Upper lobe of left lung (tissue), 6 donors: ENCODE measurements at regions not wholly inside any gene's neighbourhood (a gene's known extent, or its start where the extent isn't known, plus 50 kb on each side); places are given as distances from the start of the nearest gene placed in this dataset.
"Not testable (repeated sequence)": the region's sequence is repeated elsewhere in the genome, so short reads cannot be mapped to it uniquely, and the experiment has no call there.

Experiments
- ATAC-seq, 2 donors: fragments of 200-7000 bp; cut with Tn5 transposase; one replicate each; pipeline ENCODE4 v1.9.1; 2022; ENCODE audit warnings: mild to moderate bottlenecking in 2 of 2, moderate library complexity in 2 of 2; ENCODE audit not compliant: low FRiP score in 2 of 2
- DNase-seq, 2 donors: peaks; one replicate each; pipeline ENCODE4 v3.0.0-alpha.2; 2019 to 2020
- H3K27ac ChIP-seq, 4 donors: fragments of 200-600 bp; sonication (generic); one replicate each; pipeline ENCODE4 v1.5.1; 2016 to 2019
- H3K27me3 ChIP-seq, 4 donors: fragments of 200-600 bp; sonication (generic); one replicate each; pipeline ENCODE4 v1.5.1; 2017 to 2019
- H3K36me3 ChIP-seq, 4 donors: fragments of 200-600 bp; sonication (generic); one replicate each; pipeline ENCODE4 v1.5.1; 2016 to 2019
- H3K4me1 ChIP-seq, 4 donors: fragments of 200-600 bp; sonication (generic); one replicate each; pipeline ENCODE4 v1.5.1; 2018 to 2019
- H3K4me3 ChIP-seq, 4 donors: fragments of 200-600 bp; sonication (generic); one replicate each; pipeline ENCODE4 v1.5.1; 2017 to 2019; ENCODE audit warnings: mild to moderate bottlenecking in 2 of 4, moderate library complexity in 1 of 4
- H3K9me3 ChIP-seq, 4 donors: fragments of 200-600 bp; sonication (generic); one replicate each; pipeline ENCODE4 v1.5.1; 2018 to 2019
- EP300 ChIP-seq, 4 donors: sonication (generic); formaldehyde crosslinking; IDR thresholded peaks; one replicate each; pipeline ENCODE4 v1.5.1; 2017; ENCODE audit warnings: antibody characterized with exemption in 4 of 4, control low read depth in 2 of 4
- POLR2A ChIP-seq, 4 donors: fragments of 450-650 bp; IDR thresholded peaks; one replicate each; pipeline ENCODE4 v1.5.1; 2016 to 2017; ENCODE audit warnings: antibody characterized with exemption in 4 of 4, mild to moderate bottlenecking in 2 of 4
- POLR2AphosphoS5 ChIP-seq, 2 donors: sonication (generic); formaldehyde crosslinking; IDR thresholded peaks; one replicate each; pipeline ENCODE4 v1.5.1; 2017; ENCODE audit warnings: antibody characterized with exemption in 2 of 2
- WGBS, 2 donors: methylation state at CpG; one replicate each; pipeline ENCODE4 v1.1.5; 2017 to 2018; 5-methylcytosine and 5-hydroxymethylcytosine counted together
- TF ChIP-seq, protein P1 (sequence below), 6 experiments: fragments of 450-650 bp in 4 of 6; fragments of 200-600 bp in 2 of 6; sonication (generic) in 2 of 6; IDR thresholded peaks; one replicate each; pipeline ENCODE4 v1.5.1; 2016 to 2019; ENCODE audit warnings: antibody characterized with exemption in 6 of 6
- donor health status: DM: no; HTN: no; CAD: no; lungs with moderate emphysema.
- donor health status: DM: no; HTN: yes; CAD: no; lungs with severe emphysema.

DNA sequence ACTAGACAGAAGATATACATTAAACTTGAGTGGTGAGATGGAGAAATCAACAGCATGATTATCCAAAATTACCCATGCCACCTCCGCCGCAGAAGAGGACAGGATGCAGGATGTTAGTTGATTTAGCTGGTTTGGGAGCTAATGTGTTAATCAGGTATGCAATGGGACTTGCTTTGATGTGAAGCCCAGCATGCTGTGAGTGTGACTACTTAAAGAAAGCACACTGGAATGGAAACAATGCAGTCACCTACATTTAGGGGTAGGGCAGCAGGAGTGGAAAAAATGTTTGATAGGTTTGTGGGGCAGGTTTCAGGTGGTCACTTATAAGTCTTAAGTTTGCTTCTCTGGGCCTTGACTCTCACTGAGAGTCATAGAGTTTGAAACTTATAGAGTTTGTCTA, 170.0 kb upstream of the DAAM1 start:
- WGBS, 2 donors = 56 to 58% methylated on average over 2 of the region's 2 CpGs
- DNase-seq (no peak), ATAC-seq (no peak)
- Histone ChIP-seq H3K27ac (no peak overlapping the region), H3K4me3 (no peak overlapping the region), H3K36me3 (no peaks in the 10 kb centered on the region), H3K27me3 (no peaks in the 10 kb centered on the region), H3K9me3 (no peaks in the 10 kb centered on the region), H3K4me1 (no peaks in the 10 kb centered on the region)
- TF ChIP-seq POLR2AphosphoS5 (IDR thresholded peaks at IDR 0.05) = no peak

DNA sequence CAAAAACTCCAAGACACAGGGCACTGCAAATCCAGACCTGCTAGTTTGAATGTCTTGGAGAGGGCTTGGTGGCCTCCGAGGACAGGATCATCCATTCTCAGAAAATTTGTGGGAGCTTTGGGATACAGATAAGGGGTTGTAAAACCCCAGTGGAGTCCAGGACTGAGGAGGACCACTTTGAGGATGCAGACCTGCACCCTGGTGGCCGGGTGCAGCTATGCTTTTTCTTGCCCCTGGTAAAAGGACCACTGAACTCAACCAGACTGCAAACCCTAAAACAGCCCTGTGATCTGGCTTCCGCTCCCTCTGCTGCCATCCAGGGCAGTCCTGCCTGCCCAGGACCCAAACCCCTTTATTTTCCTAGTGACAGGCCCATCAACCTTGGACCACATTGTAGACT, 169.5 kb upstream of the DAAM1 start:
- Histone ChIP-seq H3K4me3 (no peak overlapping the region), H3K27me3 (no peaks in the 10 kb centered on the region), H3K9me3 (no peaks in the 10 kb centered on the region), H3K36me3 (no peaks in the 10 kb centered on the region), H3K27ac (no peak overlapping the region), H3K4me1 (no peaks in the 10 kb centered on the region)
- no peak for ATAC-seq
- no peak for DNase-seq
- WGBS, 2 donors = 75 to 80% methylated on average over 2 to 3 of the region's 3 CpGs
- TF ChIP-seq EP300 (IDR thresholded peaks at IDR 0.05) = no peak

GRCh38 chr14:59020382-59020781, 168.1 kb upstream of the DAAM1 start:
- no peak for ATAC-seq
- H3K4me1 ChIP-seq = no peaks in the 10 kb centered on the region
- no peaks in the 10 kb centered on the region for H3K27me3 ChIP-seq
- no peaks in the 10 kb centered on the region for H3K9me3 ChIP-seq
- no peak overlapping the region for H3K27ac ChIP-seq
- TF ChIP-seq, protein P1, sequence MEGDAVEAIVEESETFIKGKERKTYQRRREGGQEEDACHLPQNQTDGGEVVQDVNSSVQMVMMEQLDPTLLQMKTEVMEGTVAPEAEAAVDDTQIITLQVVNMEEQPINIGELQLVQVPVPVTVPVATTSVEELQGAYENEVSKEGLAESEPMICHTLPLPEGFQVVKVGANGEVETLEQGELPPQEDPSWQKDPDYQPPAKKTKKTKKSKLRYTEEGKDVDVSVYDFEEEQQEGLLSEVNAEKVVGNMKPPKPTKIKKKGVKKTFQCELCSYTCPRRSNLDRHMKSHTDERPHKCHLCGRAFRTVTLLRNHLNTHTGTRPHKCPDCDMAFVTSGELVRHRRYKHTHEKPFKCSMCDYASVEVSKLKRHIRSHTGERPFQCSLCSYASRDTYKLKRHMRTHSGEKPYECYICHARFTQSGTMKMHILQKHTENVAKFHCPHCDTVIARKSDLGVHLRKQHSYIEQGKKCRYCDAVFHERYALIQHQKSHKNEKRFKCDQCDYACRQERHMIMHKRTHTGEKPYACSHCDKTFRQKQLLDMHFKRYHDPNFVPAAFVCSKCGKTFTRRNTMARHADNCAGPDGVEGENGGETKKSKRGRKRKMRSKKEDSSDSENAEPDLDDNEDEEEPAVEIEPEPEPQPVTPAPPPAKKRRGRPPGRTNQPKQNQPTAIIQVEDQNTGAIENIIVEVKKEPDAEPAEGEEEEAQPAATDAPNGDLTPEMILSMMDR (IDR thresholded peaks at IDR 0.05) = peak in 2 of 6 experiments; percentile 19 to 28
- TF ChIP-seq EP300 (IDR thresholded peaks at IDR 0.05) = no peak
- no peak overlapping the region for H3K4me3 ChIP-seq
- no peaks in the 10 kb centered on the region for H3K36me3 ChIP-seq
- DNase-seq = no peak
- WGBS, 2 donors = 84 to 86% methylated on average over 1 of the region's 1 CpG

GRCh38 chr14:59022144-59022543, 166.3 kb upstream of the DAAM1 start:
- no peak for TF ChIP-seq POLR2AphosphoS5 (IDR thresholded peaks at IDR 0.05)
- TF ChIP-seq POLR2A (IDR thresholded peaks at IDR 0.05) = no peak
- TF ChIP-seq, protein P1 (IDR thresholded peaks at IDR 0.05) = no peak
- TF ChIP-seq EP300 (IDR thresholded peaks at IDR 0.05) = no peak
- ATAC-seq (no peak), DNase-seq (no peak)
- Histone ChIP-seq H3K4me3 (no peak overlapping the region), H3K27ac (no peak overlapping the region), H3K4me1 (no peaks in the 10 kb centered on the region), H3K9me3 (no peaks in the 10 kb centered on the region), H3K36me3 (no peaks in the 10 kb centered on the region), H3K27me3 (no peaks in the 10 kb centered on the region)
- 82 to 86% methylated on average over 4 of the region's 4 CpGs for WGBS, 2 donors

- DNase-seq (no peak), ATAC-seq (no peak)
- 69 to 71% methylated on average over 2 of the region's 2 CpGs for WGBS, 2 donors
- Histone ChIP-seq H3K27ac (no peak overlapping the region), H3K36me3 (no peaks in the 10 kb centered on the region), H3K9me3 (no peaks in the 10 kb centered on the region), H3K4me3 (no peak overlapping the region), H3K4me1 (no peaks in the 10 kb centered on the region), H3K27me3 (no peaks in the 10 kb centered on the region)
- TF ChIP-seq POLR2AphosphoS5 (IDR thresholded peaks at IDR 0.05) = no peak
- no peak for TF ChIP-seq POLR2A (IDR thresholded peaks at IDR 0.05)
- TF ChIP-seq EP300 (IDR thresholded peaks at IDR 0.05) = no peak
- TF ChIP-seq, protein P1 (IDR thresholded peaks at IDR 0.05) = no peak
These were observed 162.4 kb upstream of the DAAM1 start for GRCh38 chr14:59026081-59026480.

DNA sequence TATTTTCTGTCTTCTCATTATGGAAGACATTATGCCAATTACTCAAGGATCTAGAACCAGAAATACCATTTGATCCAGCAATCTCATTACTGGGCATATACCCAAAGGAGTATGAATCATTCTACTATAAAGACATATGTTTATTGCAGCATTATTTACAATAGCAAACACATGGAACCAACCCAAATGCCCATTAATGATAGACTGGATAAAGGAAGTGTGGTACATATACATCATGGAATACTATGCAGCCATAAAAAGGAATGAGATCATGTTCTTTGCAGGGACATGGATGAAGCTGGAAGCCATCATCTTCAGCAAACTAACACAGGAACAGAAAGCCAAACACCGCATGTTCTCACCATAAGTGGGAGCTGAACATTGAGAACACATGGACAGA, 161.8 kb upstream of the DAAM1 start:
- not testable (repeated sequence) for H3K4me1 ChIP-seq

More for the DNA sequence above, 161.8 kb upstream of the DAAM1 start:
- DNase-seq, H3K27ac ChIP-seq, H3K9me3 ChIP-seq, H3K4me3 ChIP-seq, H3K27me3 ChIP-seq, H3K36me3 ChIP-seq, ATAC-seq: not testable (repeated sequence)
- 92 to 100% methylated on average over 1 of the region's 1 CpG for WGBS, 2 donors
